ENCODE measurements at regions not wholly inside any gene's neighbourhood (a gene's known extent, or its start where the extent isn't known, plus 50 kb on each side); places are given as distances from the start of the nearest gene placed in this dataset.

GRCh38 chr3:35946854-35947515 lies 307.7 kb downstream of the ARPP21 start:
- DNase-seq (ENCODE audit: low read depth): no peak

GRCh38 chr3:35950021-35950420 lies 310.7 kb downstream of the ARPP21 start:
- DNase-seq (ENCODE audit: low read depth): no peak

- DNase-seq (ENCODE audit: low read depth): no peak
Measured at GRCh38 chr3:35954413-35954812, 315.1 kb downstream of the ARPP21 start.

GRCh38 chr3:35965908-35966307 lies 326.6 kb downstream of the ARPP21 start:
- no peak for DNase-seq (ENCODE audit: low read depth)

GRCh38 chr3:35966629-35967464 lies 327.5 kb downstream of the ARPP21 start:
- no peak for DNase-seq (ENCODE audit: low read depth)

- no peak for DNase-seq (ENCODE audit: low read depth)
Measured at GRCh38 chr3:35968043-35968622, 328.8 kb downstream of the ARPP21 start.

GRCh38 chr3:35969406-35969805 lies 330.1 kb downstream of the ARPP21 start:
- no peak for DNase-seq (ENCODE audit: low read depth)

GRCh38 chr3:35970793-35971192 lies 331.5 kb downstream of the ARPP21 start:
- DNase-seq (ENCODE audit: low read depth): no peak

GRCh38 chr3:35971686-35972085 lies 332.4 kb downstream of the ARPP21 start:
- DNase-seq (ENCODE audit: low read depth): no peak

GRCh38 chr3:35974872-35975271 lies 335.5 kb downstream of the ARPP21 start:
- no peak for DNase-seq (ENCODE audit: low read depth)

- no peak for DNase-seq (ENCODE audit: low read depth)
Measured at GRCh38 chr3:35986161-35986560, 346.8 kb downstream of the ARPP21 start.

- no peak for DNase-seq (ENCODE audit: low read depth)
Measured at GRCh38 chr3:35987386-35987785, 348.1 kb downstream of the ARPP21 start.

- DNase-seq (ENCODE audit: low read depth): no peak
Measured at GRCh38 chr3:35992041-35992440, 352.7 kb downstream of the ARPP21 start.

GRCh38 chr3:36011791-36012190 lies 368.5 kb upstream of the STAC start:
- no peak for DNase-seq (ENCODE audit: low read depth)

- DNase-seq (ENCODE audit: low read depth): no peak
Measured at GRCh38 chr3:36013425-36013824, 366.9 kb upstream of the STAC start.

GRCh38 chr3:36025232-36025631 lies 355.1 kb upstream of the STAC start:
- no peak for DNase-seq (ENCODE audit: low read depth)

- no peak for DNase-seq (ENCODE audit: low read depth)
Measured at GRCh38 chr3:36032180-36033047, 347.9 kb upstream of the STAC start.

GRCh38 chr3:36058404-36059030 lies 321.8 kb upstream of the STAC start:
- no peak for DNase-seq (ENCODE audit: low read depth)

- no peak for DNase-seq (ENCODE audit: low read depth)
Measured at GRCh38 chr3:36060950-36061349, 319.4 kb upstream of the STAC start.

- no peak for DNase-seq (ENCODE audit: low read depth)
Measured at GRCh38 chr3:36063992-36064391, 316.3 kb upstream of the STAC start.

- no peak for DNase-seq (ENCODE audit: low read depth)
Measured at GRCh38 chr3:36065321-36065720, 315.0 kb upstream of the STAC start.

- DNase-seq (ENCODE audit: low read depth): no peak
Measured at GRCh38 chr3:36075491-36075890, 304.8 kb upstream of the STAC start.
